Mesodermal cell (in vitro differentiated cells): ENCODE measurements at regions not wholly inside any gene's neighbourhood (a gene's known extent, or its start where the extent isn't known, plus 50 kb on each side); places are given as distances from the start of the nearest gene placed in this dataset.

ENCODE experiments used
- H3K27ac ChIP-seq: 2 replicates; pipeline ENCODE4 v1.7.0; 2013; ENCODE audit warnings: mild to moderate bottlenecking, low read depth, low read length, moderate library complexity; ENCODE audit not compliant: severe bottlenecking
- H3K36me3 ChIP-seq: 2 replicates; pipeline ENCODE4 v1.7.1; 2013; ENCODE audit warnings: mild to moderate bottlenecking, low read length, moderate library complexity; ENCODE audit not compliant: control insufficient read depth, insufficient read depth
- H3K4me1 ChIP-seq: one replicate; pipeline ENCODE4 v1.7.1; 2013; ENCODE audit warnings: mild to moderate bottlenecking, low read length; ENCODE audit not compliant: insufficient read depth, control insufficient read depth, poor library complexity, severe bottlenecking
- H3K4me3 ChIP-seq: 2 replicates; pipeline ENCODE4 v1.7.0; 2013; ENCODE audit warnings: low read length, control low read depth, mild to moderate bottlenecking; ENCODE audit not compliant: insufficient read depth, poor library complexity, severe bottlenecking; ENCODE audit errors: extremely low read depth
- H3K9me3 ChIP-seq: 2 replicates; pipeline ENCODE4 v1.7.1; 2013; ENCODE audit warnings: mild to moderate bottlenecking, low read length, moderate library complexity; ENCODE audit not compliant: control insufficient read depth
- WGBS, 2 experiments: methylation state at CpG; one replicate each; pipeline ENCODE4 v1.1.5; 2013; ENCODE audit warnings: missing lambda C conversion rate in 2 of 2; ENCODE audit not compliant: insufficient coverage in 2 of 2; 5-methylcytosine and 5-hydroxymethylcytosine counted together

DNA sequence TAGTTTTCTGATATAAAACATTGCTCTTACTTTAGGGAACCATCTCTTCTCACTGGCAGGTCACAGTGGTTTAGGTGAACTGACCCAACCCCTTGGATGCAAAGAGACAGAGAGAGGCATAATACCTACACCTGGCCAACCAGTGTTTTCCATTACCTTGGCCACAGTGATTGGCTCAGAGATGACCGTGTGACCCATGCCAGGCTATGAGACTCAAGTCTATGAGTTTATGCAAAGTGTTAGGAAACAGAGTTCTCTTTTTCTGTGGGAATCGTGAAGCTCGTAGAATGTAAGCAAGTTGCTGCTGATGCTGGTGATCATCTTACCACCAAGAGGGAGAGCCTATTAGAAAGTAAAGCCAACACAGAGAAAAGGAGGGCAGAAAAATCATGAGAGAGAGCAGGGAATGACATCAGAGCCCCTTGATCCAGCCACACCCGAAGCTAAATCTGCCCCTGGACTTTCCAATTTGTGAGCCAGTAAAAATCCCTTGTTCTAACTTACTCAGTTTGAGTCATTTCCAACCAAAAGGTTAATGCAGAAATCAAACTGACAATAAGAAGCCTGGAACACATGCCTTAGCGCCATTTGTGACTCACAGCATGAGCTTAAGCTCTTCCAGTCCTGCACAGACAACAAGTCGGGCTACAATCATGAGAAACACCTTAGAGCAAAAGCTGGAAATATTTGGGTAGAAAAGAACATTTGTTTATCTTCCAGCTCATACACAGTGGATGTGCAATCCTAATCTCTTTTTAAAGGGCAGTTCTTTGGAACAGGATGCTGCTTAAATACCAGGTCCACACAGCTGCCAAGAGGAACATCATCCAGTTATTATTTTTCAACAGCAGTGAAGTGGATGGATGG is 81.3 kb upstream of the KAZN start:
- 89 to 93% methylated on average over 5 of the region's 6 CpGs for WGBS, 2 experiments
- H3K36me3 ChIP-seq = no peaks in the 10 kb centered on the region
- no peak overlapping the region for H3K27ac ChIP-seq
- peaks cover 3% of the 10 kb centered on the region for H3K4me1 ChIP-seq
- H3K4me3 ChIP-seq = no peak overlapping the region
- H3K9me3 ChIP-seq = no peaks in the 10 kb centered on the region

DNA sequence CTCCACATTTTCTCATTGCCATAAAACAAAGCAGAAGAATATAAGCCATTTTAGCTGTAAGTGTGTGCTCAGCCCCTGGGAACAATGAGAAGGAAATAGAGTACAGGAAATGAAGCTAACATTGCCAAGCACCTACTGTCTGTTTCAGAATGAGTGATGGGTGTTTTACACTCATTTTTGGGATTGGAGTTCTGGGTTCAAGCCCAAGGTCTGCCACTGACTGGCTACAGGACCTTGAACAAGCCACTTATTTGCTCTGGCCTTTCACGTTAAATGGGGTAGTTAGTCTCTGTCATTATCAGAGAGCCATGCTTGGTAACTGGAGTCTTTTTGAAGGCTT is 80.7 kb upstream of the KAZN start:
- 67% methylated on average over 1 of the region's 1 CpG for WGBS, 2 experiments
- H3K36me3 ChIP-seq = no peaks in the 10 kb centered on the region
- no peak overlapping the region for H3K4me3 ChIP-seq
- peaks cover 3% of the 10 kb centered on the region for H3K4me1 ChIP-seq
- H3K27ac ChIP-seq = no peak overlapping the region
- no peaks in the 10 kb centered on the region for H3K9me3 ChIP-seq

DNA sequence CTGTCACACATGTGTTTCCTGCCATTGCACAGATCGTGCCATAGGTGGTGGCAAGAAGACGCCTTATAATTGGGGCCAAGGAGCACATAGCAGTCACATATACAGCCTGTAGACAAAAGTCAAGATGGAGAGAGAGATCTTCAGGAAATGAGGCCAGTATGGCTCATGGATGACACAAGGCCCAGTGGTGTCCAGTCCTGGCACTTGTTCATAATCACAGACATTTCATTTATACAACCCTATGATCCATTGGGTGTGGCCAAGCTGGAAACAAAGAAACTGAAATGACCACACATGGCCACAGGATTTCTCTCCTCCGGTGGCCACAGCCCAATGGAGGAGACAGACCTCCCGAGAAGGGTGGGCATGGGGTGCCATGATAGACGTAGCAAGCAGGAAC is 78.5 kb upstream of the KAZN start:
- Histone ChIP-seq H3K36me3 (no peaks in the 10 kb centered on the region), H3K9me3 (no peaks in the 10 kb centered on the region), H3K4me3 (no peak overlapping the region), H3K27ac (no peak overlapping the region), H3K4me1 (peaks cover under 1% of the 10 kb centered on the region)
- WGBS, 2 experiments = 78 to 79% methylated on average over 4 to 5 of the region's 5 CpGs

DNA sequence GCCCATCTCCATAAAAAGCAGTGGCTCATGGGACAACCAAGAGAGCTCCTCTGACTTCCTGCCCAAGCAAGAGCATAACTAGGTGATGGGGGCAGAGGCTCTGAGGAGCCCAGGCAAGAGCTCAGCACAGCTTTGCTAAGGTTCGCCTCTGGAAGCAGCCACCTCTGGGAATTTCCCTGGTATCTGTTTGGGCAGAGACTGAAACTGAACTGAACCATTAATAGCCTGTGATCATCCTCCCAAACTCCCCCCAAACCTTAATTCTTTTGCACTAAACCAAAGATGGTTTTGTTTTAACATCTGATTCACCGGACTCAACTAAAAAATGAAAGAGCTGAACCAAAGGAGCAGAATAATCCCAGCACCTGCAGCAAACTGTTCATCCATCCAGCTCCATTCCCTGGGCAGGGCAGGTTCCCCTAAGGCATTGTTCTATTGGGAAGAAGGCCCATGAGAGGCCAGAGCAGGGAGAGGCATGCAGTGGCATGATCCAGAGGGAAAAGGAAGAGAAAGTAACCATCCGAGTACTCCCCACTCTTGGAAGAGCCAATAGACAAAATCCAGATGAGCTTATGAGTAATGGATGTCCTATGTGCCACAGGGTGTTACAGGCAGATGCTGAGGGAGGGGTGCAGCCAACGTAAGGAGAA is 77.8 kb upstream of the KAZN start:
- Histone ChIP-seq H3K4me1 (no peaks in the 10 kb centered on the region), H3K27ac (no peak overlapping the region), H3K36me3 (no peaks in the 10 kb centered on the region), H3K4me3 (no peak overlapping the region), H3K9me3 (no peaks in the 10 kb centered on the region)
- WGBS, 2 experiments = 89 to 100% methylated on average over 2 of the region's 4 CpGs

DNA sequence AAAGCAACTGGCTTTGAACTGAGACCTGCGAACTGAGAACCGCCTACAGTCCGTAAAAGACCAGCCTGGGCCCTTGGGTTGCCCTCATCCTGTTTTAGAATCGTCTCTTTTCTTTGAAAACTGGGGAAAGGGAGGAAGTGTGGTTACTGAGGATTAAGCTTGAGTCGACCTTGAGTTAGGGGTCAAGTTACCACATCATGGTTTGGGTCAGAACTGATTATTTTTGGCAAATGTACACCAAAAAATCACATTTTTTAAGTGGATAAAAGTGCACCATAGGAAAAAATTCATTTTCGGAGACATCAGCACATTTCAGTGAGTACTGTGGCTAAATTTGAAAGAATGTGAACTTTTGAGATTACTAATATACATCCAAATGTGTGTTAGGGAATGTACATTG is 76.9 kb upstream of the KAZN start:
- Histone ChIP-seq H3K27ac (no peak overlapping the region), H3K4me1 (no peaks in the 10 kb centered on the region), H3K4me3 (no peak overlapping the region), H3K9me3 (no peaks in the 10 kb centered on the region), H3K36me3 (no peaks in the 10 kb centered on the region)
- 92 to 96% methylated on average over 3 to 4 of the region's 6 CpGs for WGBS, 2 experiments

DNA sequence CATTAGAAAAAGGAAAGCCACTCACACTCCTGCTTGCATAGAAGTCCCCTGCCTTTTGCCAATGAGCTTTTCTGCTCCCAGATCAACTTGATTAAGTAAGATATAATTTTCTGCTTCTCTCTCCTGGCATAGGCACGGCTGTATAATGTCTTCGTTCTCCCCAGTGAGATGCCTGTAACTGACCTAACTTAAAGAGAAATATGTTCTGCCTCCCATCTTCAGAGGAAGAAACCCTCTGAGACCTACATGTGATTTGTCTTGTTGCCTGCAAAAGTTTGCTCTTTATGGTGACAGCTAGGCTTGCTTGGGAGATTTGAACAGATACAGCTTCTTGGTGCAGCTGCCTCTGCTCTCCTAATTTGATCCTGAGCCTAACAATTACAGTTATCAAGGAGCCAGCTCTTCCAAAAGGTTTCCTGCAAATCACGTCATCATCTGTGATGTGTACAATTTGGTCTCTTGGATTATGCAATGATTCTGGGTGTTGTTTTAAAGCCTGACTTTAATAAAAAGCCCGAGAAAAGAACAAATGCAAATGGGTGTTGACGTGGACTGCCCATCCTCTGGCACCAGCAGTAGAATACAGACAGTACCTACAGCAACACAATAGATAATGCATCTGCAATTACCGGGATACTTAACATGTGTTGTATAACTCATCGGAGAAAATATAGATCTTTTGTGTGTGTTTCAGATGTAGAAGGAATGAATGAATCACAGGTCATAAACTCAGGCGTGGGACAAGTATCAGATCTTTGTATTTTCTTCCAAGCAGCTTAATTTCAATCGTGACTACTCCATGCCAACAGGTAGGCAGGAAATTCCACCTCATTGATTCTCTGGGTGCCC is 76.2 kb upstream of the KAZN start:
- Histone ChIP-seq H3K9me3 (no peaks in the 10 kb centered on the region), H3K27ac (no peak overlapping the region), H3K4me1 (no peaks in the 10 kb centered on the region), H3K4me3 (no peak overlapping the region), H3K36me3 (no peaks in the 10 kb centered on the region)
- WGBS, 2 experiments = 94 to 97% methylated on average over 5 to 6 of the region's 9 CpGs

DNA sequence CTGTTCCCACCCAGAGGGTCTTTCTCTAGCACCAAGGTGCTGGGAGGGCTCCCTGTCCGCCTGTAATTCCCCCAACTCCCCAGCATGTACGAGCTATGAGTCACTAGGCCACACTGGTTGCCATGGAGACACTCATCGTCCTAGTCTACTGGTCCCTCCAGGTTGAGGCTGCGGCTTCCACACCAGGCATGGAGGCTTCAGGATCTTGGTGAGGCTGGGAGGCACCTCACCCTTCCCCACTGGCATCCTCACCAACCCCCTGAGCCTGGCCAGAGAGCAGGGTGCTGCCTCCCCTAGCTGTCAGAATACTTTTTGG is 75.6 kb upstream of the KAZN start:
- no peaks in the 10 kb centered on the region for H3K36me3 ChIP-seq
- no peaks in the 10 kb centered on the region for H3K9me3 ChIP-seq
- 39 to 60% methylated on average over 3 to 4 of the region's 4 CpGs for WGBS, 2 experiments
- H3K4me3 ChIP-seq = no peak overlapping the region
- H3K4me1 ChIP-seq = no peaks in the 10 kb centered on the region
- no peak overlapping the region for H3K27ac ChIP-seq

DNA sequence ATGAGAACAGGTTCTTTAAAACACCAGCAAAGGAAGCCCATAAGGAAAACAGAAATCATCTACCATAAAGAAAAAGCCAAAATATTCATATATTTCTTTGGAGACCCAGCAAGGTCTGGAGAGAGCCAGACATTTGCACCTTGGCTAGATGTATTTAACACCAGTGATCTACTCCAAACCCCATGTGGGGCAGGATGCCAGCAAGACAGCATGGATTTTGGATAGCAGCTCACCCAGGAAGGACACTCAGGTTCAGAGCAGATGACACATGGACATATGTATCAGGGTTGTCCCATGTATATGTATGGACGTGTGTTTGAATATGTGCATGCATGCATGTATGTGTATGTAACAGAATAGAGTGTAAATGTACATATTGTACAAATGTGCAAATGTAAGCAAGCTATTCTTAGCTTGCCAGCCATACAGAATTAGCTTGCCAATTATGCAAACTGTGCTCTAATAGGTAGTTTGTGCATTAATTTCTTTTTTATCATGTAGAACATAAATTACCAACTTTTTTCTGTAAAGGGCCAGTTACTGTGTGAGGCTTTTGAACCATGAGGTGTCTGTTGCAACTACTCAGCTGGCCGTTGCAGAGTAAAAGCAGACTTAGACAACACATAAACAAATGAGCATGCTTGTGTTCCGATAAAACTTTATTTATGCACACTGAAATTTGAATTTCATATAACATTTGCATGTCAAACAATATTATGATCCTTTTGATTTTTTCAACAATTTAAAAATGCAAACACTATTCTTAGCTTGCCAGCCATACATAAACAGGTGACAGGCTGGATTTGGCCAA is 73.5 kb upstream of the KAZN start:
- H3K27ac ChIP-seq = no peak overlapping the region
- H3K9me3 ChIP-seq = no peaks in the 10 kb centered on the region
- WGBS, 2 experiments = 75 to 87% methylated on average over 1 to 3 of the region's 3 CpGs
- no peaks in the 10 kb centered on the region for H3K36me3 ChIP-seq
- H3K4me1 ChIP-seq = no peaks in the 10 kb centered on the region
- no peak overlapping the region for H3K4me3 ChIP-seq

DNA sequence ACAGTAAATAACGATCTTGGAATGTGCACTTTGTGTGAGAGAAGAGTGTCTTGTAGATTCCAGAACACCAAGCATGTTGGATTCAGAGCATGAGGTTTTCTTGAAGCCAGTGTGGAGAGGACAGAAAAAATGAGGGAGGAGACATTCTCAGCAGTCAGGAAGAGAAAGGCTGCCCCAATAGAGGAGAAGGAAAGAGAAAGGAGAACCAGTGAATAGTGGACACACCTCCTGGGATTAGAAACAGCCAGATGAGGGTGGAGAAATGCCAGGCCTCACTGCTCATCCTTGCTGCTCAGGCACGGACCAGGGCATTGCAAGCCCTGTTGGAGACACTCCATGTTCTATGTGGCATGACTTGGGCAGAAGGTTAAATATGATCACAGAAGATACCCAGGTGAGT is 69.0 kb upstream of the KAZN start:
- 79 to 88% methylated on average over 2 of the region's 2 CpGs for WGBS, 2 experiments
- Histone ChIP-seq H3K27ac (no peak overlapping the region), H3K4me1 (no peaks in the 10 kb centered on the region), H3K4me3 (no peak overlapping the region), H3K9me3 (no peaks in the 10 kb centered on the region), H3K36me3 (no peaks in the 10 kb centered on the region)

DNA sequence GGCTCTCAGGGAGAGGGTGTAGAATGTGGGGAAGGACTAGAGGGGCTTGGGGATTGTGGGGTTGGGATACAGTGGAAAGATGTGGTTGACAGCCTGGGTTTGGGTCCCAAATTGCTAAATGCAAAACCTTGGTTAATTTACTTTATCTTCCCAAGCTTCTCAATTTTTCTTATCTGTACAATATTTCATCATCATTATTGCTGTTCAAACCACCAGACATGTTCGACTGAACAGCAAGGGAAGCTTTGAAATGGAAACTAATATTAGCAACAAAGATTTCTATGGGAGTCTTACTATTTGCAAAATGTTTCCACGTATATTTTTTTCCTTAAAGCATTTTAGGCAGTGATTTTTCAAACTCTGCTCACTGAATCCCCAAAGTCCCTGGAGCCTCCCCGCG is 67.0 kb upstream of the KAZN start:
- H3K9me3 ChIP-seq = no peaks in the 10 kb centered on the region
- no CpG with 5 or more reads among the region's 4 CpGs for WGBS, 2 experiments
- no peak overlapping the region for H3K4me3 ChIP-seq
- H3K36me3 ChIP-seq = no peaks in the 10 kb centered on the region
- H3K4me1 ChIP-seq = no peaks in the 10 kb centered on the region
- H3K27ac ChIP-seq = no peak overlapping the region
